HG03039 (cell line): ENCODE measurements at regions not wholly inside any gene's neighbourhood (a gene's known extent, or its start where the extent isn't known, plus 50 kb on each side); places are given as distances from the start of the nearest gene placed in this dataset.
"Not testable (repeated sequence)": the region's sequence is repeated elsewhere in the genome, so short reads cannot be mapped to it uniquely, and the experiment has no call there.

Experiments
- ATAC-seq: cut with Tn5 transposase; IDR thresholded peaks from one replicate; pipeline ENCODE4 v1.9.1; 2021; ENCODE audit warnings: mild to moderate bottlenecking, moderate library complexity; ENCODE audit not compliant: unreplicated experiment

- no peak for ATAC-seq
These were observed 1962.4 kb upstream of the TENM3 start for GRCh38 chr4:180280726-180281297.

- no peak for ATAC-seq
These were observed 1961.5 kb upstream of the TENM3 start for GRCh38 chr4:180281724-180282123.

GRCh38 chr4:180284267-180284666 lies 1958.9 kb upstream of the TENM3 start:
- ATAC-seq: no peak

DNA sequence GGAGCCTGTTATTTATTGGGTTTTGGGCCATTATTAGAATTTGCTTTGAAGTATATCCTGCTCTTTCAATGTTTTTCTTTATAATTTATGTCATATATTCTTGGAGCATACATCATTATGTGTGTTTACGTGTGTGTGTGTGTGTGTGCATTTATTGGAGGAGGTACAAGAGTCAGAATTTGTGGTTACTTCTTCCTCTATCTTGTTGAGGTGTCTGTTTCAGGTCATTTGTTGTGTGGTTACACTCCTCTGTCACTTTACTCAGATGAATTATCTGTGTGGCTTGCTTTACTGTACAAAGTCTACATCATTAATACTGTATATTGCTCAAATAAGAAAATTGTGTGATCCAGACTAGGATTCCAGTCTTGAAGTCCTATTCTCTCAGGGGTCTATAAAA lies 1957.4 kb upstream of the TENM3 start:
- ATAC-seq: no peak

DNA sequence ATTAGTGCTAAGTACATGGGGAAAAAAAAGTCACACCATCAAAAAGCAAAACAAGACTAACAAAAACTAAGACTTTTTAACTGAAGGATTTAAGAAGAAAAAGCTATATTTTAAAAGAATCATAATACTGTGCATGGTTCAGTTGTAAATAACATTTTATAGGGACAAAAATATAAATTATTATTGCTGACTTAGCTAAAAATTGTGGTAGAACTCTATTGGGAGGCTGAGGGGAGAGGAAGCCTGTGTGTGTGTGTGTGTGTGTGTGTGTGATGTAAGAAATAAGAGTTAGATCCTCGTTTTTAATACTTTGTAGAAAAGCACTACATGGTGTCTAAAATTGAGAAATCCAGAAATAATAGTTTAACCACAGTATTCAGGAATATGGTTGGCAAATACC lies 1950.9 kb upstream of the TENM3 start:
- ATAC-seq: no peak

DNA sequence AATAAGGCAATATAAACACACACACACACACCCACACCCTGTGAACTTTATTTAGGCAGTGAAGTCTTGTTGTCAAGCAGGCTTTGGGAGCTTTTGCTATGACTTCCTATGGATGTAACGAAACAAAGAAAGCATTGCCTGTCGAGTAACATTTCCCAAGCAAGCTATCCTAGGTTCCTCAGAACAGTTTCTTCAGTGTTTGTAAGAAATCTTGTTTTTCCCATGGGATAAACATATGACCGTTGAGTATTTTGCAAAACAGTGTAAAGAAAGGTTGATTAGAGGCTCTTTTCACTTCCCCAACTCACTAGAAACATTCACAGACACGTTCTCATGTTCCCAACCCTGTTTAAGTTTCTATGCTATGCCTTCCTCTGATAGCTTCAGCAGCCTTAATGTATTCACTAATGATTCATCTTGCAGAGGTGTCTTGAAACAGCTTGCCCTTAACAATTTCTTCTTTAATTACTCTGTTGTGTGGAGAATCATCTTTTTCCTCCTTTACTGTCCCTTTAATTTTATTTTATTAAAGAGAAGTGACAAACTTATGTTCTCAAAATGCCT lies 1947.1 kb upstream of the TENM3 start:
- no peak for ATAC-seq

DNA sequence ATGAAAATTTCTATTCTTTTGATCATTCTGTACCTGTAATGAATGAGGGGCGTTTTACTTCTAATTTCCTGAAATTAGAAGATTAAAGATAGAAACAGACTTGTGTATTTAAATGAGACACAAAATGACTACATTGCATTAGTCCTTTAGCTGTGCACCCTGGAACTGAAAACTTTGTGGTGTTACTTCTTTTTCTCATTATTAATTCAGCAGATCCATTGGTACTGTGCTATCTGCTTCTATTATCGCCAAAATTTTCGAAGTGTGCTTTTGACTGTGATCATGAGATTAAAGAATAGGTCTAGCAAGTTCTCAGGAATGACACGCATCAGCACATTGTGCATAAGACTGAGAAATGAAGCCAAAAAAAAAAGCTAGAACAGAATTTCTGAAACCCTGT lies 1938.9 kb upstream of the TENM3 start:
- ATAC-seq: no peak

DNA sequence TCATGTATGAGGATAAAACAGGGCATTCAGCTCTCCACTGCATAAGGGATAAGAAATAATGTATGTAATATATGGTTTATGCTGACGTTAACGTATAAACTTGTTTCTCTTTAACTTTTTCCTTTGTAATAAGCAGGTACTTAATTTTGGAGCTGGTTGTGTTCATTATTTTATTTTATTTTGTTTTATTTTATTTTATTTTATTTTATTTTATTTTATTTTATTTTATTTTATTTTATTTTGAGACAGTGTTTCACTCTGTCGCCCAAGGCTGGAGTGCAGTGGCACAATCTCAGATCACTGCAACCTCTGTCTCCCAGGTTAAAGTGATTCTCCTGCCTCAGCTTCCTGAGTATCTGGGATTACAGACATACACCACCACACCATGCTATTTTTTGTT lies 1932.6 kb upstream of the TENM3 start:
- no peak for ATAC-seq

DNA sequence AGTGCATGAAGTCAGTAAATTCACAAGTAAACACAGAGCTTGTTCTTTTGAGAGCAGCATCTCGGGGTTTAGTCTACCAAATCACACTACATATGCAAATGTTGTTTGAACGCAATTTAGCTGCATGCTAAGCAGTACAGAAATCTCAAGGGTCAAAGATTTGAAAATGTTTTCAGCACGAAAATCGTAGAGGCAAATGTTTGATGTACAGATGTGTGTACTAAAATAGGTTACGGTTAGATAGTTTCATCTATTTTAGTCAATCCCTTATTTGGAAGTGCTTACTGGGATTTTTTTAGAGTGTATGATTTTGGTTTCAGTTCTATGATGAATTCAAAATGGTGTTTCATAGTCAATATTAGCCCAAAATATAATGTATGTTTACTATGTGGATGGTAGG lies 1928.2 kb upstream of the TENM3 start:
- ATAC-seq: no peak

GRCh38 chr4:180330521-180330920 lies 1912.7 kb upstream of the TENM3 start:
- no peak for ATAC-seq

- ATAC-seq: no peak
These were observed 1910.0 kb upstream of the TENM3 start for GRCh38 chr4:180333162-180333561.

GRCh38 chr4:180335566-180335965 lies 1907.6 kb upstream of the TENM3 start:
- ATAC-seq: no peak

DNA sequence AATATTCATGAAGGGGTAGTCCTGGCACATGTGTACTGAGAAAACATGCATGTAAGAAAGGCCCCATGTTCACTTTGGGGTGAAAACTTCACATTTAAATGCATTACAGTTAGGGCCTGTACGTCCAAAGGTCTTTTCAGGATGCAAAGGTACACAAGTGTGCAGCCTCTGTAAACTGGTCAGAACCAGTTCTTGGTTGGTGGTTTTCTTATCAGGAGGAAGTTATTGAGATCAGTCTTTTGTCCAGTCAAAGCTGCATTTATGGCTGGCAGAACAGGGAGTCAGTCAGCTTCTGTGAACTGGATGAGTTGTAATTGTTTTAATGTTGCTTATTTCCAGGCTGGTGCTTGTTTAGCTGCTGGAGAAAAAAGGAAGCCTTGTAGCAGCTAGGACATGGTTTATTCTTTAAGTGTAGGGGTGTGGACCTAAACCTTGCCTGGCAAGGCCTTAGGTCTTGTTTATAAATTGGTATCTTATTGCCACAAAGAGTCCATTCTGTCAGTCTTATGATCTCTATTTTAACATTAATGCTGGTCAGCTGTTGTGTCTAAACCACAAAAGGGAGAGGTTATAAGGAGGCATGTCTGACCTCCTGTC lies 1906.6 kb upstream of the TENM3 start:
- ATAC-seq: no peak

GRCh38 chr4:180341926-180342325 lies 1901.3 kb upstream of the TENM3 start:
- ATAC-seq: no peak

DNA sequence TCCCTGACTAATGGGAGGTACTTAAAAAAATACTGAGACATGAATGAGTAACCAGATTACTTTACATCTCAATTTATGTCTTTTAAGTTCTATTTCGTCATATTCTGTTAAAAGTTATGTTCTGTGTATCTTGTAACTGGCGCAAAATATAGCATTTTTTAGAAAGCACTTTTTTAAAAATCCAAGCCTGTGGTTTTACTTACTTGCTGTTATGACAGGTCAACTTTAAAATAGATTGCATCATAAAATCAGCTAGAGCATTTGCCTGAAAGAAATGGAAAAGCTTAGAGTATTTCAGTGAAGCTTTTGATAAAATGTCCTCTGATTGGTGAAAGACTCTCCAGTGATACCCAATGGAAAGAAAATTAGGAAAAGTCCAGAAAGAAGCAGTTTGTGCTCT lies 1892.3 kb upstream of the TENM3 start:
- ATAC-seq: no peak

GRCh38 chr4:180356766-180357165 lies 1886.4 kb upstream of the TENM3 start:
- ATAC-seq: no peak

DNA sequence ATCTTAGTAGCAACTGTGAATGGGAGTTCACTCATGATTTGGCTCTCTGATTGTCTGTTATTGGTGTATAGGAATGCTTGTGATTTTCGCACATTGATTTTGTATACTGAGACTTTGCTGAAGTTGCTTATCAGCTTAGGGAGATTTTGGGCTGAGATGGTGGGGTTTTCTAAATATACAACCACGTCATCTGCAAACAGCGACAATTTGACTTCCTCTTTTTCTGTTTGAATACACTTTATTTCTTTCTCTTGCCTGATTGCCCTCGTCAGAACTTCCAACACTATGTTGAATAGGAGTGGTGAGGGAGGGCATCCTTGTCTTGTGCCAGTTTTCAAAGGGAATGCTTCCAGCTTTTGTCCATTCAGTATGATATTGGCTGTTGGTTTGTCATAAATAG lies 1883.1 kb upstream of the TENM3 start:
- not testable (repeated sequence) for ATAC-seq

DNA sequence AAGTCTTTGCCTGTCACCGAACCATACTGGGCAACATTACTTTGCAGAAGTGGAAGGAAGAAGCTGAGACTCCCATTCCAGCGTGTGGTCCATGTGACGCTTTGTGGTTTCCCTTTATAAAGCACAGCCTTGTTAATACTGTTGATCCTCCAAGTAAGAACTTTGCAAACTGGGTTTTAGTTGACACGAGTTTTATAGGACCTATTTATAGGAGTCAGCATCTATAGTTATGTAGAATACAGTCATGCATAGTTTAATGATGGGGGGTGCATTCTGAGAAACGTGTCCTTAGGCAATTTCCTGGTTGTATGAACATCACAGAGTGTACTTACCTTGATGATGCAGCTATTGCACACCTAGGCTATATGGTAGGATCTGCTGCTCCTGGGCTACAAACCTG lies 1879.4 kb upstream of the TENM3 start:
- ATAC-seq: no peak

GRCh38 chr4:180372691-180373090 lies 1870.5 kb upstream of the TENM3 start:
- no peak for ATAC-seq

GRCh38 chr4:180377741-180378140 lies 1865.5 kb upstream of the TENM3 start:
- no peak for ATAC-seq

GRCh38 chr4:180380733-180381132 lies 1862.5 kb upstream of the TENM3 start:
- ATAC-seq: no peak

DNA sequence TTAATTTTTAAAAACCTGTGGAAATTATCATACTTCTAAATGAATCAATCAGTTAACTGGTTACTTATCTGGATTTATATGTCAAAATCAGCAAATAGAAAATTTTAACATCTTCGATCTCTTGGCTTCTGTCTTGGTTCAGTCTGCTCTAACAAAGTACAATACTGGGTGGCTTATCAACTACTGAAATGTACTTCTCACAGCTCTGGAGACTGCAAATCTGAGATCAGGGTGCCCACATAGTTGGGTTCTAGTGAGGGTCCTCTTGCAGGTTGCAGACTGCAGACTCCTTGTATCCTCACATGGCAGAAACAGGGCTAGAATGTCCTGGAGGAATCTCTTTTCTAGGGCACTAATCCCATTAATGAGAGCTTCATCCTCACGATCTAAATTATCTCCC lies 1851.6 kb upstream of the TENM3 start:
- no peak for ATAC-seq

GRCh38 chr4:180394312-180394711 lies 1848.9 kb upstream of the TENM3 start:
- ATAC-seq: no peak
